Upper lobe of right lung (tissue), 1 donor: ENCODE measurements at regions not wholly inside any gene's neighbourhood (a gene's known extent, or its start where the extent isn't known, plus 50 kb on each side); places are given as distances from the start of the nearest gene placed in this dataset.
A peak's percentile ranks its signal among the peaks of the same experiment; 100 is the strongest.

Experiments
- ATAC-seq: fragments of 200-7000 bp; cut with Tn5 transposase; one replicate; pipeline ENCODE4 v1.9.1; 2020; ENCODE audit warnings: mild to moderate bottlenecking, moderate library complexity
- DNase-seq: peaks from one replicate; pipeline ENCODE4 v3.0.0-alpha.2; 2020
- H3K27ac ChIP-seq: fragments of 200-600 bp; one replicate; pipeline ENCODE4 v1.8.0; 2022
- H3K27me3 ChIP-seq: fragments of 200-600 bp; one replicate; pipeline ENCODE4 v1.8.0; 2022; ENCODE audit warnings: mild to moderate bottlenecking
- H3K36me3 ChIP-seq: fragments of 200-600 bp; one replicate; pipeline ENCODE4 v1.8.0; 2022
- H3K4me1 ChIP-seq: fragments of 200-600 bp; one replicate; pipeline ENCODE4 v1.8.0; 2022
- H3K4me3 ChIP-seq: fragments of 200-600 bp; one replicate; pipeline ENCODE4 v1.8.0; 2022; ENCODE audit warnings: mild to moderate bottlenecking
- H3K9me3 ChIP-seq: fragments of 200-600 bp; one replicate; pipeline ENCODE4 v1.8.0; 2022
- CTCF ChIP-seq: fragments of 200-600 bp; IDR thresholded peaks from one replicate; pipeline ENCODE4 v1.8.0; 2022; ENCODE audit warnings: antibody characterized with exemption
- intact Hi-C: fragments of 100-400 bp; cut with DNase I; formaldehyde crosslinking; loops from one replicate; pipeline ENCODE4 v1.11.0; 2022
- donor health status: DM: no; HTN: yes; CAD: no; lungs with severe emphysema.

GRCh38 chr3:99542767-99543518 lies 95.5 kb upstream of the COL8A1 start:
- peak; percentile 47 for ATAC-seq
- no peaks in the 10 kb centered on the region for H3K27me3 ChIP-seq
- no peak for TF ChIP-seq CTCF
- no peak overlapping the region for H3K27ac ChIP-seq
- intact Hi-C loops: no loop called here
- H3K9me3 ChIP-seq: no peaks in the 10 kb centered on the region
- H3K4me1 ChIP-seq: peaks cover 18% of the 10 kb centered on the region
- H3K36me3 ChIP-seq: no peaks in the 10 kb centered on the region
- DNase-seq: no peak
- no peak overlapping the region for H3K4me3 ChIP-seq

GRCh38 chr3:99541181-99541580 lies 97.2 kb upstream of the COL8A1 start:
- no peaks in the 10 kb centered on the region for H3K27me3 ChIP-seq
- H3K36me3 ChIP-seq: no peaks in the 10 kb centered on the region
- H3K4me1 ChIP-seq: peaks cover 17% of the 10 kb centered on the region
- no peaks in the 10 kb centered on the region for H3K9me3 ChIP-seq
- no peak overlapping the region for H3K27ac ChIP-seq
- no peak for ATAC-seq
- no peak for TF ChIP-seq CTCF
- no peak overlapping the region for H3K4me3 ChIP-seq
- no peak for DNase-seq
- intact Hi-C loops: no loop called here

DNA sequence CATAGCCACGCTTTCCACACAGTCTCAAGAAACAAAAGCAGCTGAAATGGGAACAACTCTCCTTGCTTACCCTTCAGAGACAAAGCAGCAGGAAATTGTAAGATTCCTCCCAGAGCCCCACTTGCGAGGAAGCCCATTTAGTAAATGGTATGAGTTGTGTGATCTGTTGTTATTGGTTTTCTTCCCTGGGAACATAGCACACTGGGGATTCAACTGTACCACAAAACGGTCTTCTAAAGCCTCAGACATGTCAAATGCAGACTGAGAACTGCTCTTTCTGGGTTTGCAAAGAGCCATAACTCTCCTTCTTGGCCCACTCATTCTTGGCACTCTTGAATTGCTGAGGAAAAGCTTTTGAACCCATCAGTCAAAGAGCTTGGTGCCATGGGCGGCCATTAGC lies 101.0 kb upstream of the COL8A1 start:
- Histone ChIP-seq H3K4me3 (no peak overlapping the region), H3K4me1 (peaks cover 8% of the 10 kb centered on the region), H3K9me3 (no peaks in the 10 kb centered on the region), H3K27me3 (no peaks in the 10 kb centered on the region), H3K27ac (no peak overlapping the region), H3K36me3 (no peaks in the 10 kb centered on the region)
- intact Hi-C loops: no loop called here
- DNase-seq (no peak), ATAC-seq (no peak)
- no peak for TF ChIP-seq CTCF

DNA sequence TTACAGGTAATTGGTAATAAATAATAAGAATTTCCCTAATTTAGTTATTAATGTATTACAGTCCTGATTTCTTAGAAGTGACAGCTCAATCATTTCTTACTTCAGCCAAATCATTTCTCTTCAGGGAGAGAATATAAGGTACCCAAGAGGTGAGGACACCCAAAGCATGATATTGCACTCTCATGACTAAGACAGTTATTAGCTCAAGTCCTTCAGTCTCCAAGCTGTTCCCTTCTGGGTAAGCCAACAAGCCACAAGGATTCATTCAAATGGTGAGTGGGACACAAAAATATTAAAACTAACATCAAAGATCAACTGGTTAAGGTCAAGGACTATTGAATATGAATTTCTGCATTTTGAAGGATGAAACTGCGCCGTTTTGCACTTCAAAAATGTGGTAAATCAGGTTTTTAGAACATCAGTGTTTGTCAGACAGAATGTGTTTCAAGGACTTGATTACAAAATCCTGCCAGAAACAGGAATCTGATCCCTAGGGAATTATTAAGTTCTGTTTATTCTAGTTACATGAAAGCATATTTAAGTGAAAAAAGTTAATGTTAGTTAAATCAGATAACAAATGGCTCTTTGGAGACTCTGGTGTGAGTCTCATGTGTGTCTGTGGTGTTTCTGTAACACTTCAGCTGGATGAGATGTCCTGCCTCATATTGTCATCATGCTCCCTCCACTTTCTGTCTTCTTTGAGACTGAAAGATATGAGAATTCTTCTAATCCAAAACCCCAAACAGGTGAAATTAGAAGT lies 101.7 kb upstream of the COL8A1 start:
- H3K4me3 ChIP-seq: no peak overlapping the region
- intact Hi-C loops: no loop called here

More for the DNA sequence above, 101.7 kb upstream of the COL8A1 start:
- no peak overlapping the region for H3K27ac ChIP-seq
- no peaks in the 10 kb centered on the region for H3K36me3 ChIP-seq
- no peaks in the 10 kb centered on the region for H3K9me3 ChIP-seq
- ATAC-seq (no peak), DNase-seq (no peak)
- H3K4me1 ChIP-seq: peaks cover 8% of the 10 kb centered on the region
- TF ChIP-seq CTCF: no peak
- no peaks in the 10 kb centered on the region for H3K27me3 ChIP-seq
